Right atrium auricular region (tissue), 2 donors: ENCODE measurements at regions not wholly inside any gene's neighbourhood (a gene's known extent, or its start where the extent isn't known, plus 50 kb on each side); places are given as distances from the start of the nearest gene placed in this dataset.
"Not testable (repeated sequence)": the region's sequence is repeated elsewhere in the genome, so short reads cannot be mapped to it uniquely, and the experiment has no call there.

Experiments used
- DNase-seq: peaks from one replicate; pipeline ENCODE4 v3.0.0-alpha.2; 2019; ENCODE audit warnings: low spot score
- H3K27ac ChIP-seq, 2 donors: fragments of 200-600 bp; sonication (generic); 1 replicate in 1 of 2; 2 replicates in 1 of 2; pipeline ENCODE4 v1.5.1; 2016 to 2019
- H3K27me3 ChIP-seq, 2 donors: fragments of 200-600 bp; sonication (generic); one replicate each; pipeline versions ENCODE4 v1.5.1 to v1.6.0; 2017 to 2019
- H3K36me3 ChIP-seq: fragments of 200-600 bp; sonication (generic); one replicate; pipeline ENCODE4 v1.5.1; 2016
- H3K4me1 ChIP-seq, 2 donors: fragments of 200-600 bp; sonication (generic); one replicate each; pipeline versions ENCODE4 v1.5.1 to v1.6.0; 2017 to 2019
- H3K4me3 ChIP-seq, 2 donors: fragments of 200-600 bp; sonication (generic); 1 replicate in 1 of 2; 2 replicates in 1 of 2; pipeline ENCODE4 v1.5.1; 2017 to 2019; ENCODE audit warnings: mild to moderate bottlenecking in 1 of 2, moderate library complexity in 1 of 2
- H3K9me3 ChIP-seq, 2 donors: fragments of 200-600 bp; sonication (generic); one replicate each; pipeline ENCODE4 v1.5.1; 2019
- CTCF ChIP-seq, 2 donors: fragments of 200-600 bp; sonication (generic); IDR thresholded peaks; one replicate each; pipeline ENCODE4 v1.5.1; 2019; ENCODE audit warnings: antibody characterized with exemption in 2 of 2

GRCh38 chr1:2956576-2956975, 64.7 kb upstream of the ACTRT2 start:
- H3K27me3 ChIP-seq = no peaks in the 10 kb centered on the region
- no peak for TF ChIP-seq CTCF (IDR thresholded peaks at IDR 0.05)
- H3K27ac ChIP-seq = no peak overlapping the region
- no peak for DNase-seq
- H3K4me1 ChIP-seq = no peaks in the 10 kb centered on the region
- H3K9me3 ChIP-seq = peaks cover 4 to 42% of the 10 kb centered on the region in 2 donors
- H3K36me3 ChIP-seq = no peaks in the 10 kb centered on the region
- H3K4me3 ChIP-seq = no peak overlapping the region

- H3K9me3 ChIP-seq = peaks cover 4 to 42% of the 10 kb centered on the region in 2 donors
- H3K27me3 ChIP-seq = no peaks in the 10 kb centered on the region
- H3K27ac ChIP-seq = no peak overlapping the region
- no peak for DNase-seq
- TF ChIP-seq CTCF (IDR thresholded peaks at IDR 0.05) = no peak
- no peak overlapping the region for H3K4me3 ChIP-seq
- H3K4me1 ChIP-seq = no peaks in the 10 kb centered on the region
- H3K36me3 ChIP-seq = no peaks in the 10 kb centered on the region
Measured at GRCh38 chr1:2957329-2957728, 63.9 kb upstream of the ACTRT2 start.

GRCh38 chr1:2959881-2960280, 61.4 kb upstream of the ACTRT2 start:
- not testable (repeated sequence) for H3K4me3 ChIP-seq, H3K4me1 ChIP-seq, H3K27ac ChIP-seq, DNase-seq, H3K36me3 ChIP-seq, H3K27me3 ChIP-seq
- H3K9me3 ChIP-seq = peaks cover 4 to 30% of the 10 kb centered on the region in 2 donors

- TF ChIP-seq CTCF (IDR thresholded peaks at IDR 0.05) = no peak
- Histone ChIP-seq H3K27me3 (no peaks in the 10 kb centered on the region), H3K27ac (no peak overlapping the region), H3K36me3 (no peaks in the 10 kb centered on the region), H3K4me1 (no peaks in the 10 kb centered on the region), H3K4me3 (no peak overlapping the region), H3K9me3 (peaks cover 4 to 30% of the 10 kb centered on the region in 2 donors)
- DNase-seq = no peak
Measured at GRCh38 chr1:2961081-2961480, 60.2 kb upstream of the ACTRT2 start.

GRCh38 chr1:2961661-2962060, 59.6 kb upstream of the ACTRT2 start:
- H3K27me3 ChIP-seq = no peaks in the 10 kb centered on the region
- no peak for TF ChIP-seq CTCF (IDR thresholded peaks at IDR 0.05)
- no peaks in the 10 kb centered on the region for H3K4me1 ChIP-seq
- H3K4me3 ChIP-seq = no peak overlapping the region
- no peaks in the 10 kb centered on the region for H3K36me3 ChIP-seq
- DNase-seq = no peak
- H3K9me3 ChIP-seq = peaks cover 4 to 26% of the 10 kb centered on the region in 2 donors
- no peak overlapping the region for H3K27ac ChIP-seq

- H3K4me3 ChIP-seq = no peak overlapping the region
- DNase-seq = no peak
- no peaks in the 10 kb centered on the region for H3K36me3 ChIP-seq
- H3K9me3 ChIP-seq = peaks cover 4 to 22% of the 10 kb centered on the region in 2 donors
- H3K27me3 ChIP-seq = no peaks in the 10 kb centered on the region
- no peak overlapping the region for H3K27ac ChIP-seq
- TF ChIP-seq CTCF (IDR thresholded peaks at IDR 0.05) = no peak
- H3K4me1 ChIP-seq = no peaks in the 10 kb centered on the region
Measured at GRCh38 chr1:2962061-2962460, 59.2 kb upstream of the ACTRT2 start.
